DMS 273 treated with DMSO at 0.1 percent for 48 hours (cell line): ENCODE measurements at regions not wholly inside any gene's neighbourhood (a gene's known extent, or its start where the extent isn't known, plus 50 kb on each side); places are given as distances from the start of the nearest gene placed in this dataset.

Experiments used
- DNase-seq: peaks from one replicate; lab custom pipeline; 2025; lab: John Stamatoyannopoulos, UW

DNA sequence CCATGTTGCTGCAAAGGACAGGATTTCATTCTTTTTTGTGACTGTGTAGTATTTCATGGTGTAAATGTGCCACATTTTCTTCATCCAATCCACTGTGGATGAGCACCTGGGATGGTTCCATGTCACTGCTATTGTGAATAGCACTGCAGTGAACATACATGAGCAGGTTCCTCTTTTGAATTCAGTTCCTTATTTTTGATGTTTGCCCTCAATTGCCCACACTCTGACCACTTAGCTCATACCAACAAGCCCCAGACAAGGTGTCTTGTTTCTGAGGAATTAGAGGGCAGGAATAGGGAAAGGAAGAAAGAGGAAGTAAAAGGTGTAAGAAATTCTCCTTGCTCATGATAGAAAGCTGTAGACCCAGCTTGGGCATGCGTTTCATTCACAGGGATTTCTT, 244.2 kb upstream of the ZNF507 start:
- no peak for DNase-seq

GRCh38 chr19:32103541-32103940, 241.9 kb upstream of the ZNF507 start:
- no peak for DNase-seq

DNA sequence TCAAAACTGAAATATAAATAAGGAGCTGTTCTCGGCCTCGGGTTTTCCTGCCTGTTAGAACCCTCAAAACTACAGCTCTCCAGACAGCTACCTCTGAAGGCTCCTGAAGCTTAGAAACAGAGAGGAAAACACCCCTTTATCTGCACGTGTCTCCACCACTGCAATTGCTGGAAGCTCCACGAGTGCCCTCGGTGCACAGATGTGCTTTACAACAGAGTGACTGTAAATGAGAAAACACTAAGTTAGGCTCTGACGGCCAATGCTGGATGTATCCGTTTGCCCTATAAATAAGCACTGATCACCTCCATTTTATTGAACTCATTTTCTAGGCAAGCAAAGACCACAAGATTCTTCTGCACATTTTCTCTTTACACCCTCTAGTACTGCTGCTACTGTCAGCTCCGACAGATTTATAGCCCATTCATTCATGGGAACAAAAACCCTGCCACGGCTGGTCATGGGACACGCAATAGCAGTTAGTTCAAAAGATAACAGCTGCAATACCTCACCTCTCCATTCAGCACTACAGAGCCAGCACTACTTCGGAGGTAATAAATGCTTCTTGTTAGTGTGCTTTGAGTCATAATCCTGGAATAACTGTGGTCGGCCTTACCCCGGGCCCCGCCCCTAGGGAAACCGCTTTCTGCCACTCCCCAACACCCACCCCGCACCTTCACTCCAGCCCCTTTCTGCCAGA, 241.1 kb upstream of the ZNF507 start:
- no peak for DNase-seq

- no peak for DNase-seq
These were observed 240.6 kb upstream of the ZNF507 start for GRCh38 chr19:32104850-32105235.

- no peak for DNase-seq
These were observed 239.7 kb upstream of the ZNF507 start for GRCh38 chr19:32105527-32106310.

GRCh38 chr19:32122258-32122657, 223.2 kb upstream of the ZNF507 start:
- DNase-seq = no peak

GRCh38 chr19:32123355-32123940, 222.0 kb upstream of the ZNF507 start:
- no peak for DNase-seq

- DNase-seq = no peak
These were observed 220.8 kb upstream of the ZNF507 start for GRCh38 chr19:32124585-32124984.

DNA sequence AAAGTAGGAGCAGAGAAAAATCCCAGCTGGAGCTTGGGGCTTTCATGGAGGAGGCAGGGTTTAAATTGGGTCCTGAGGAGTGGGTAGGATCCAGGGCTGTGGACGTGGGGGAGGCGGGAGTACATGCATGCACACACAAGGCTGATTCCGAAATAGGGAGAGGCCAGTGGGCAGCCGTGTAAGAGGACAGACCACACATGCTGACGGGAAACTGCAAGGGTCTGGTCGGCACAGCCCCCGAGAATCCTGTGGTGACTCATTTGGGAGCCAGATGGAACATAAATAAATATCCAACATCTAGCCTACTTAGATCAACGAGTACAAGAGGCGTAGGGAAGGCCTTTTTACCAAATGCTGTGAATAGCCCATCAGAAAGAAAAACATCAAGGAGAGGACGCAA, 216.3 kb upstream of the ZNF507 start:
- no peak for DNase-seq

GRCh38 chr19:32130332-32130731, 215.1 kb upstream of the ZNF507 start:
- no peak for DNase-seq

DNA sequence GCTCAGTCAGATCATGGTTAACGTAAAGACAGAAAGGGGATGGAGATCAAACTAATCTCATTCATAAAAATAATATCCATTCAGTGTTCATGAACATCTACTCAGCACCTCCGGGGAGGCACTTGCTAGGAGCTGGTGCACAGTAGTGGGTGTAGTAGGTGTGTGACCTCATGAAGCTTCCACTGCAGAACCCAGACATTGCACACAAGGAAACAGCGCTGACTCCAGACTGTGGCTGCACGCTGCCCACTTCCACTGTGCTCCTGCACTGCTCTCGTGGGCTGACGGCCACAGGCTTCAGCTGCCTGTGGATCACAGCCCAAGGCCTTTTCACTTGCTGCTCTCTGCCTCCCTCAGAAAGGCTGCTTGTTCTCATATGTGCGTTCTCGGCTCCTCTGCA, 214.4 kb upstream of the ZNF507 start:
- no peak for DNase-seq

DNA sequence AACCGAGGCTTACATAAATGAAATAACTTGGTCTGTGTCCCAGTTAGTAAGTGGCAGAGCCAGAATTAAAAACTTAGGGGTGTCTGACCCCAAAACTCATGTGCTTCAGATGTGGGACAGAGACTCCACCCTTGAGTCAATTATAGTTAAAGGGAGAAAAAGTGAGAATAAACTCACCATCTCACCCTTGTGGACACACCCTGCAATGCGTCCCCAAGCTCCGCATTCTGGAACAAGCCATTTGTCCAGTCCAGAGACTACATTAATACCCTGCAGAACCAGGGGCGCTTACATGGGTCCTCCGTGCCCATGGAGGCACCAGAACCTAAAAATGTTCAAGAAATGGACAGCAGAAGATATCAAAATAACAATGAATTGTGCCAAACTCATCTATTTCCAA, 207.0 kb upstream of the ZNF507 start:
- no peak for DNase-seq

DNA sequence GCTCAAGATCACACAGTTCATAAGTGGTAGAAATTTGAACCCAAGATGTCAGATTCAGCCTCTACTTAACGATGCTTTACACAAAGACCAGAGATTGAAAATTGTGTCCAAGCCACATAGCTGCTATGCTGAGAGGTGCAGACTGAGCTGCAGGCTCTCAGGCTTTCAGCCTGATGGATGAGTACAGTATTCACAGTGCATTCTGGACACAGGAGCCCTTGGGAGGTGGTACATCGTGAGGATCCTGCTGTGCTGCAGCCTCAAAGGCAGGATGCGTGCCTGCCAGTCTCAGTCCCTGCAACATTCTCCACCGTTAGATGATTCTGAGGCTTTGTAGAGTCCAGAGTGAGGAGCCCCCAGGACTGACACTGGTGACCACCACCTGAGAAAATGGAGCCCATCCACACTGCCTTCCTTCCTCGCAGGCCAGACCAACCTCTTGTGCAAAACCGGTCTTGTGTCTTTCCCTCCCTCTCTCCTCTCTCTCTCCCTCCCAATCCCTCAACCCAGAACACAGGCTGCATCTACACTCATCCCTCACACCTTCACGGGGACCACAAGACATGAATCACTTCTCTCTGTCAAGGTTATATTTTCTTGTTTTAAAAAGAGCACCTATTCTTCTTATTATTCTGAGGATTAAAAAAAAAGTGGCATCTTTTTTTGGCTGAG, 203.4 kb upstream of the ZNF507 start:
- DNase-seq = no peak

GRCh38 chr19:32146664-32147063, 198.7 kb upstream of the ZNF507 start:
- DNase-seq = no peak

DNA sequence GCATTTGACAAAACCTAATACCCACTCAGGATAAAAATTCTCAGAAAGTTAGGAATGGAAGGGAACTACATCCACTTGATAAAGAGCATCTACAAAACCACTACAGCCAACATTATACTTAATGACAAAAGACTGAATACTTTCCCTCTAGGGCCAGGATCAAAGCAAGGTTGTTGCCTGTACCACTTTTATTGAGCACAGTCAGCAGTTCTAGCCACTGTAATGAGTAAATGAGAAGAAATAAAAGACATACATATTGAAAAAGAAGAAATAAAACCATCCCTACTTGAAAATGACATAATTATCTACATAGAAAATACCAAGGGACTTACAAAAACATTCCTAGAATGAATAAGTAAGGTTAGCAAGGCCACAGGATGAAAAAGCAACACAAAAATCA, 194.8 kb upstream of the ZNF507 start:
- DNase-seq = no peak

DNA sequence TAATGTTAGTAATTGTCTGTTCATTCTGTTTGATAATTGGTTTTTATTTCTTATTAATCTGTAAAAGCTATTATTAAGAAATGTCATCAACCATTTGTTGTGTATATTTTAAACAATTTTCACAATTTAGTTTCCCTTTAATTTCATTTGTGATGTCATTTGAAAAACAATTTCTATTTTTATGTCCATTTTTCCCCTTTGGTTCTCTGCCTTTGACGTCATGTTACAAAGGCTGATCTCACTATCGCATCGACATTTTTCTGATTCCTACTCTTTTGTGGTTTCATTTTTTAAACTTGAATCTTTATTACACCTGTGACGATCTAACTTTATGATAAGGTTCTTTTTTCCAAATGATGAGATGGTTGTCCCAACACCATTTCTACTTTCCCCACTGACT, 191.0 kb upstream of the ZNF507 start:
- no peak for DNase-seq

DNA sequence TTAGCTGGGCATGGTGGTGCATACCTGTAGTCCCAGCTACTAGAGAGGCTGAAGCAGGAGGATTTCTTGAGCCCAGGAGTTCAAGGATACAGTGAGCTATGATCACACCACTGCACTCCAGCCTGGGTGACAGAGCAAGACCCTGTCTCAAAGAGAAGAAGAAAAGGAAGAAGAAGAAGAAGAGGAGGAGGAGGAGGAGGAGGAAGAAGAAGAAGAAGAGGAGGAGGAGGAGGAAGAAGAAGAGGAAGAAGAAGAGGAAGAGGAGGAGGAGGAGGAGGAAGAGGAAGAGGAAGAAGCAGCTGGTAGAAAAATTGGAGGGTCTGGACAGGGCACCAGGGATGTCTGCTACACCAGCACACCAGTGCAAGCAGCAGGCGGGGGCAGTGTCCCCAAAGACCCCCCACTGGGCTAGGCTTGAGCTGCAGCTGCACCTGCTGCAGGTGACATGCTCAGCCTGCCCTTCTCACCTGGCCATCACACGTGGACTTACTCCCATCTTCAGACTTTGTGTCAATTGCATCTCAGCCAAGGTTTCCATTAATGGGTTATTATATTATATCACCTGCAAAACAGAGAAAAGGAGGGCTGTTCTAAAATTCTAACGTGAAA, 180.9 kb upstream of the ZNF507 start:
- no peak for DNase-seq

GRCh38 chr19:32165141-32165540, 180.3 kb upstream of the ZNF507 start:
- no peak for DNase-seq

GRCh38 chr19:32165750-32166149, 179.7 kb upstream of the ZNF507 start:
- no peak for DNase-seq

- DNase-seq = no peak
These were observed 179.2 kb upstream of the ZNF507 start for GRCh38 chr19:32166238-32166637.

- DNase-seq = no peak
These were observed 177.3 kb upstream of the ZNF507 start for GRCh38 chr19:32168111-32168510.

- no peak for DNase-seq
These were observed 176.8 kb upstream of the ZNF507 start for GRCh38 chr19:32168606-32169005.
